Adrenal gland (tissue), 5 donors: ENCODE measurements at regions not wholly inside any gene's neighbourhood (a gene's known extent, or its start where the extent isn't known, plus 50 kb on each side); places are given as distances from the start of the nearest gene placed in this dataset.

Source experiments
- POLR2A ChIP-seq, 2 donors: fragments of 450-650 bp; IDR thresholded peaks; one replicate each; pipeline ENCODE4 v1.6.1; 2017; ENCODE audit warnings: antibody characterized with exemption in 2 of 2, mild to moderate bottlenecking in 2 of 2, moderate library complexity in 1 of 2
- TF ChIP-seq, protein P1 (sequence below), 6 experiments: fragments of 450-650 bp in 4 of 6; fragments of 200-600 bp in 2 of 6; sonication (generic) in 1 of 6; IDR thresholded peaks; 1 replicate in 5 of 6; 2 replicates in 1 of 6; pipeline versions ENCODE4 v1.5.1 to v1.8.0; 2016 to 2021; ENCODE audit warnings: antibody characterized with exemption in 6 of 6, mild to moderate bottlenecking in 2 of 6, moderate library complexity in 1 of 6
- donor health status: DM: no; HTN: no; CAD: no.

DNA sequence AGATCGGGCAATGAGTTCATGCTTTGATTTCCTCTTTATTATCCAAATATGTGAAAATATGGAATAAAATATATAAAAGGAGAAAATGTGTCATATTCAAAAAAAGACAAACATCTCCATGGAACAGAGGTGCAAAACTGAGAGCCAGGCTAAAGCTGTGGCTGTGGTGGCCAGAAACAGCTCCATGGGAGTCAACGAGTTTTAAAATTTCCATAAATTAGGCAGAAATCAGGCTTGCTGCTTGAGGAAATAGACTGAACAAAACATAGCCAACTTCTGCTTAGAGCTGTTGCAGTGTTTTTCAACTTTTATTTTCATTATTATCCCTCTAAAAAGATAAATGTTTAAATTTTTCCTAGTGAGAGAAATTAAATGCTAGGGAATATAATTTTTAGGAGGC, 110.8 kb upstream of the SLC30A5 start:
- TF ChIP-seq POLR2A (IDR thresholded peaks at IDR 0.05), result no peak
- TF ChIP-seq, protein P1, sequence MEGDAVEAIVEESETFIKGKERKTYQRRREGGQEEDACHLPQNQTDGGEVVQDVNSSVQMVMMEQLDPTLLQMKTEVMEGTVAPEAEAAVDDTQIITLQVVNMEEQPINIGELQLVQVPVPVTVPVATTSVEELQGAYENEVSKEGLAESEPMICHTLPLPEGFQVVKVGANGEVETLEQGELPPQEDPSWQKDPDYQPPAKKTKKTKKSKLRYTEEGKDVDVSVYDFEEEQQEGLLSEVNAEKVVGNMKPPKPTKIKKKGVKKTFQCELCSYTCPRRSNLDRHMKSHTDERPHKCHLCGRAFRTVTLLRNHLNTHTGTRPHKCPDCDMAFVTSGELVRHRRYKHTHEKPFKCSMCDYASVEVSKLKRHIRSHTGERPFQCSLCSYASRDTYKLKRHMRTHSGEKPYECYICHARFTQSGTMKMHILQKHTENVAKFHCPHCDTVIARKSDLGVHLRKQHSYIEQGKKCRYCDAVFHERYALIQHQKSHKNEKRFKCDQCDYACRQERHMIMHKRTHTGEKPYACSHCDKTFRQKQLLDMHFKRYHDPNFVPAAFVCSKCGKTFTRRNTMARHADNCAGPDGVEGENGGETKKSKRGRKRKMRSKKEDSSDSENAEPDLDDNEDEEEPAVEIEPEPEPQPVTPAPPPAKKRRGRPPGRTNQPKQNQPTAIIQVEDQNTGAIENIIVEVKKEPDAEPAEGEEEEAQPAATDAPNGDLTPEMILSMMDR (IDR thresholded peaks at IDR 0.05), result no peak
